ENCODE measurements at regions not wholly inside any gene's neighbourhood (a gene's known extent, or its start where the extent isn't known, plus 50 kb on each side); places are given as distances from the start of the nearest gene placed in this dataset.
"Not testable (repeated sequence)": the region's sequence is repeated elsewhere in the genome, so short reads cannot be mapped to it uniquely, and the experiment has no call there.

GRCh38 chr1:82139751-82140468 lies 339.2 kb downstream of the ADGRL2 start:
- Histone ChIP-seq H2BK12ac (ENCODE audit: low read length) (no peak overlapping the region), H3K14ac (ENCODE audit: low read length) (no peak overlapping the region), H3K79me2 (ENCODE audit: control insufficient read depth, insufficient read depth, low read length, poor library complexity) (no peaks in the 10 kb centered on the region), H3K27me3 (ENCODE audit: insufficient read depth, low read length) (no peaks in the 10 kb centered on the region), H2AK5ac (ENCODE audit: low read length) (no peak overlapping the region), H4K12ac (ENCODE audit: low read depth, low read length) (no peak overlapping the region), H2BK120ac (ENCODE audit: insufficient read depth, low read length, poor library complexity) (no peak overlapping the region), H3K36me3 (ENCODE audit: control insufficient read depth in 1 of 2, insufficient read depth in 2 of 2, low read length in 2 of 2) (no peaks in the 10 kb centered on the region), H3K4me1 (ENCODE audit: control insufficient read depth in 1 of 2, insufficient read depth in 2 of 2, low read length in 2 of 2) (no peaks in the 10 kb centered on the region), H4K8ac (ENCODE audit: low read depth, low read length) (no peak overlapping the region), H3K27ac (ENCODE audit: low read depth, low read length) (no peak overlapping the region), H4K91ac (ENCODE audit: low read depth, low read length) (no peak overlapping the region), H2AFZ (ENCODE audit: insufficient read depth, low read length, poor library complexity) (no peak overlapping the region), H3K18ac (ENCODE audit: low read length) (no peak overlapping the region), H3K9me3 (ENCODE audit: insufficient read depth, low read depth, low read length) (no peaks in the 10 kb centered on the region), H3K23ac (ENCODE audit: low read length) (no peak overlapping the region), H3K4me3 (ENCODE audit: low read depth, low read length) (no peak overlapping the region), H2BK5ac (ENCODE audit: low read depth, low read length, poor library complexity) (no peak overlapping the region), H3K9ac (ENCODE audit: low read length) (no peak overlapping the region), H3K4ac (ENCODE audit: low read depth, low read length) (no peak overlapping the region), H3K4me2 (ENCODE audit: low read length) (no peak overlapping the region), H3K79me1 (ENCODE audit: low read length) (no peaks in the 10 kb centered on the region)
- WGBS (ENCODE audit: extremely low coverage, insufficient coverage, insufficient read length), result no CpG with 5 or more reads among the region's 8 CpGs
- no peak for DNase-seq

DNA sequence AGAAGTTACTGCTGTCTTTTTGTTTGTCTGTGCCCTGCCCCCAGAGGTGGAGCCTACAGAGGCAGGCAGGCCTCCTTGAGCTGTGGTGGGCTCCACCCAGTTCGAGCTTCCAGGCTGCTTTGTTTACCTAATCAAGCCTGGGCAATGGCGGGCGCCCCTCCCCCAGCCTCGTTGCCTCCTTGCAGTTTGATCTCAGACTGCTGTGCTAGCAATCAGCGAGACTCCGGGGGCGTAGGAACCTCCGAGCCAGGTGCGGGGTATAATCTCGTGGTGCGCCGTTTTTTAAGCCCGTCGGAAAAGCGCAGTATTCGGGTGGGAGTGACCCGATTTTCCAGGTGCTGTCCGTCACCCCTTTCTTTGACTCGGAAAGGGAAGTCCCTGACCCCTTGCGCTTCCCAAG lies 335.6 kb downstream of the ADGRL2 start:
- not testable (repeated sequence) for H4K12ac ChIP-seq (ENCODE audit: low read depth, low read length); H3K4me2 ChIP-seq (ENCODE audit: low read length); H3K4me3 ChIP-seq (ENCODE audit: low read depth, low read length); H3K27me3 ChIP-seq (ENCODE audit: insufficient read depth, low read length); H3K9me3 ChIP-seq (ENCODE audit: insufficient read depth, low read depth, low read length); H4K8ac ChIP-seq (ENCODE audit: low read depth, low read length); H3K4me1 ChIP-seq (ENCODE audit: control insufficient read depth in 1 of 2, insufficient read depth in 2 of 2, low read length in 2 of 2); DNase-seq; H3K4ac ChIP-seq (ENCODE audit: low read depth, low read length); H2AK5ac ChIP-seq (ENCODE audit: low read length); H2AFZ ChIP-seq (ENCODE audit: insufficient read depth, low read length, poor library complexity); H2BK5ac ChIP-seq (ENCODE audit: low read depth, low read length, poor library complexity); H3K36me3 ChIP-seq (ENCODE audit: control insufficient read depth in 1 of 2, insufficient read depth in 2 of 2, low read length in 2 of 2); H3K18ac ChIP-seq (ENCODE audit: low read length); H3K79me1 ChIP-seq (ENCODE audit: low read length); H3K14ac ChIP-seq (ENCODE audit: low read length); H3K9ac ChIP-seq (ENCODE audit: low read length); H3K27ac ChIP-seq (ENCODE audit: low read depth, low read length); H2BK120ac ChIP-seq (ENCODE audit: insufficient read depth, low read length, poor library complexity); H2BK12ac ChIP-seq (ENCODE audit: low read length); H3K79me2 ChIP-seq (ENCODE audit: control insufficient read depth, insufficient read depth, low read length, poor library complexity); H4K91ac ChIP-seq (ENCODE audit: low read depth, low read length); H3K23ac ChIP-seq (ENCODE audit: low read length)
- WGBS (ENCODE audit: extremely low coverage, insufficient coverage, insufficient read length), result no CpG with 5 or more reads among the region's 20 CpGs

GRCh38 chr1:82125866-82126265 lies 325.1 kb downstream of the ADGRL2 start:
- Histone ChIP-seq H3K27me3 (ENCODE audit: insufficient read depth, low read length) (no peaks in the 10 kb centered on the region), H3K79me2 (ENCODE audit: control insufficient read depth, insufficient read depth, low read length, poor library complexity) (no peaks in the 10 kb centered on the region), H3K18ac (ENCODE audit: low read length) (no peak overlapping the region), H2BK5ac (ENCODE audit: low read depth, low read length, poor library complexity) (no peak overlapping the region), H2AK5ac (ENCODE audit: low read length) (no peak overlapping the region), H3K27ac (ENCODE audit: low read depth, low read length) (no peak overlapping the region), H4K8ac (ENCODE audit: low read depth, low read length) (no peak overlapping the region), H3K79me1 (ENCODE audit: low read length) (no peaks in the 10 kb centered on the region), H3K4me2 (ENCODE audit: low read length) (no peak overlapping the region), H3K23ac (ENCODE audit: low read length) (no peak overlapping the region), H3K9me3 (ENCODE audit: insufficient read depth, low read depth, low read length) (no peaks in the 10 kb centered on the region), H3K4me1 (ENCODE audit: control insufficient read depth in 1 of 2, insufficient read depth in 2 of 2, low read length in 2 of 2) (no peaks in the 10 kb centered on the region), H3K4ac (ENCODE audit: low read depth, low read length) (no peak overlapping the region), H3K9ac (ENCODE audit: low read length) (no peak overlapping the region), H2BK120ac (ENCODE audit: insufficient read depth, low read length, poor library complexity) (no peak overlapping the region), H3K36me3 (ENCODE audit: control insufficient read depth in 1 of 2, insufficient read depth in 2 of 2, low read length in 2 of 2) (no peaks in the 10 kb centered on the region), H3K14ac (ENCODE audit: low read length) (no peak overlapping the region), H4K12ac (ENCODE audit: low read depth, low read length) (no peak overlapping the region), H2BK12ac (ENCODE audit: low read length) (no peak overlapping the region), H2AFZ (ENCODE audit: insufficient read depth, low read length, poor library complexity) (no peak overlapping the region), H4K91ac (ENCODE audit: low read depth, low read length) (no peak overlapping the region), H3K4me3 (ENCODE audit: low read depth, low read length) (no peak overlapping the region)
- WGBS (ENCODE audit: extremely low coverage, insufficient coverage, insufficient read length), result no CpG with 5 or more reads among the region's 1 CpG
- no peak for DNase-seq

GRCh38 chr1:82125119-82125518 lies 324.4 kb downstream of the ADGRL2 start:
- no peak overlapping the region for H2BK120ac ChIP-seq (ENCODE audit: insufficient read depth, low read length, poor library complexity)
- H3K9me3 ChIP-seq (ENCODE audit: insufficient read depth, low read depth, low read length), result no peaks in the 10 kb centered on the region
- H4K91ac ChIP-seq (ENCODE audit: low read depth, low read length), result no peak overlapping the region
- H2AFZ ChIP-seq (ENCODE audit: insufficient read depth, low read length, poor library complexity), result no peak overlapping the region
- no peak overlapping the region for H2BK5ac ChIP-seq (ENCODE audit: low read depth, low read length, poor library complexity)
- no peaks in the 10 kb centered on the region for H3K79me1 ChIP-seq (ENCODE audit: low read length)
- H3K79me2 ChIP-seq (ENCODE audit: control insufficient read depth, insufficient read depth, low read length, poor library complexity), result no peaks in the 10 kb centered on the region
- H3K9ac ChIP-seq (ENCODE audit: low read length), result no peak overlapping the region
- H3K27ac ChIP-seq (ENCODE audit: low read depth, low read length), result no peak overlapping the region
- H3K4me2 ChIP-seq (ENCODE audit: low read length), result no peak overlapping the region
- H2AK5ac ChIP-seq (ENCODE audit: low read length), result no peak overlapping the region
- H4K8ac ChIP-seq (ENCODE audit: low read depth, low read length), result no peak overlapping the region
- H3K4me3 ChIP-seq (ENCODE audit: low read depth, low read length), result no peak overlapping the region
- no peak overlapping the region for H4K12ac ChIP-seq (ENCODE audit: low read depth, low read length)
- no peaks in the 10 kb centered on the region for H3K36me3 ChIP-seq (ENCODE audit: control insufficient read depth in 1 of 2, insufficient read depth in 2 of 2, low read length in 2 of 2)
- no peak overlapping the region for H3K18ac ChIP-seq (ENCODE audit: low read length)
- no peaks in the 10 kb centered on the region for H3K27me3 ChIP-seq (ENCODE audit: insufficient read depth, low read length)
- no peak for DNase-seq
- H2BK12ac ChIP-seq (ENCODE audit: low read length), result no peak overlapping the region
- H3K4me1 ChIP-seq (ENCODE audit: control insufficient read depth in 1 of 2, insufficient read depth in 2 of 2, low read length in 2 of 2), result no peaks in the 10 kb centered on the region
- H3K4ac ChIP-seq (ENCODE audit: low read depth, low read length), result no peak overlapping the region
- WGBS (ENCODE audit: extremely low coverage, insufficient coverage, insufficient read length), result no CpG with 5 or more reads among the region's 3 CpGs
- no peak overlapping the region for H3K23ac ChIP-seq (ENCODE audit: low read length)
- no peak overlapping the region for H3K14ac ChIP-seq (ENCODE audit: low read length)
